Sigmoid colon (tissue), 6 donors: ENCODE measurements at regions not wholly inside any gene's neighbourhood (a gene's known extent, or its start where the extent isn't known, plus 50 kb on each side); places are given as distances from the start of the nearest gene placed in this dataset.

Source experiments
- DNase-seq: peaks from one replicate; pipeline ENCODE4 v3.0.0-alpha.2; 2019
- H3K27ac ChIP-seq, 4 donors: fragments of 200-600 bp; sonication (generic); one replicate each; pipeline ENCODE4 v1.5.1; 2016 to 2019; ENCODE audit warnings: mild to moderate bottlenecking in 1 of 4
- H3K27me3 ChIP-seq, 3 donors: fragments of 200-600 bp; sonication (generic); one replicate each; pipeline ENCODE4 v1.5.1; 2019; ENCODE audit warnings: mild to moderate bottlenecking in 1 of 3
- H3K36me3 ChIP-seq, 4 donors: fragments of 200-600 bp; sonication (generic); one replicate each; pipeline ENCODE4 v1.5.1; 2016 to 2019
- H3K4me1 ChIP-seq, 4 donors: fragments of 200-600 bp; sonication (generic); one replicate each; pipeline ENCODE4 v1.5.1; 2017 to 2019
- H3K4me3 ChIP-seq, 4 donors: fragments of 200-600 bp; sonication (generic); one replicate each; pipeline ENCODE4 v1.5.1; 2017 to 2019; ENCODE audit warnings: mild to moderate bottlenecking in 2 of 4, moderate library complexity in 1 of 4
- H3K9me3 ChIP-seq, 4 donors: fragments of 200-600 bp in 3 of 4; sonication (generic) in 3 of 4; one replicate each; pipeline versions ENCODE4 v1.5.1 to v1.6.1; 2013 to 2019
- EP300 ChIP-seq, 4 donors: sonication (generic); formaldehyde crosslinking; IDR thresholded peaks; one replicate each; pipeline ENCODE4 v1.6.1; 2017; ENCODE audit warnings: antibody characterized with exemption in 4 of 4
- POLR2A ChIP-seq, 2 donors: fragments of 450-650 bp; IDR thresholded peaks; one replicate each; pipeline ENCODE4 v1.6.1; 2016; ENCODE audit warnings: antibody characterized with exemption in 2 of 2, mild to moderate bottlenecking in 2 of 2, moderate library complexity in 2 of 2
- POLR2AphosphoS5 ChIP-seq, 4 donors: sonication (generic); formaldehyde crosslinking; IDR thresholded peaks; one replicate each; pipeline ENCODE4 v1.6.1; 2017; ENCODE audit warnings: antibody characterized with exemption in 4 of 4
- WGBS, 2 donors: extraction: QIAGEN DNeasy Blood & Tissue Kit; methylation state at CpG; one replicate each; pipeline ENCODE4 v1.1.7; 2013; 5-methylcytosine and 5-hydroxymethylcytosine counted together
- intact Hi-C: fragments of 100-400 bp; cut with DNase I; formaldehyde crosslinking; loops from one replicate; pipeline ENCODE4 v1.15.1; 2023
- TF ChIP-seq, protein P1 (sequence below), 4 experiments: fragments of 450-650 bp in 3 of 4; fragments of 200-600 bp in 1 of 4; IDR thresholded peaks; one replicate each; pipeline ENCODE4 v1.5.1; 2016 to 2019; ENCODE audit warnings: antibody characterized with exemption in 4 of 4, mild to moderate bottlenecking in 3 of 4, moderate library complexity in 2 of 4
- donor health status: healthy with polysubstance abuse.
- donor health status: healthy.

DNA sequence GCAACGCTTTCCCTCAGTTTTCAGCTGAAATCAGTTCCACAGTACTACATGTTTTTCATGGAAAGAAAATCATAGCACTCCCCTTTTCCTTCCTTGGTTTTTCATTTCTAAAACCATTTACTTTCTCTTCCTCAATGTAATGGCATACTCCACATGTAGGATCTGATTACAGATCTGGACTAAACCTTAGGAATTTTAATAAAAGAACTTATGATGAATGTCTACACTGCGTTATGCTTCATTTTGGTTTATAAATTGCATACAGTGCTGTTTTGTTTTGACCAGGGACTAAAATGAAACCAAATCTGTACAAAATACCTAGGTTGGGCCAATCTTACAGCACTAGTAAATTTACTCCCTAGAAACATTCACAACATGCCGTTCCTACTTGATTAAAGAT is 589.9 kb downstream of the TBC1D4 start:
- no peaks in the 10 kb centered on the region for H3K27me3 ChIP-seq
- no peak for DNase-seq
- no peaks in the 10 kb centered on the region for H3K4me1 ChIP-seq
- no peak for TF ChIP-seq EP300 (IDR thresholded peaks at IDR 0.05)
- TF ChIP-seq POLR2A (IDR thresholded peaks at IDR 0.05) = no peak
- no peak for TF ChIP-seq POLR2AphosphoS5 (IDR thresholded peaks at IDR 0.05)
- TF ChIP-seq, protein P1, sequence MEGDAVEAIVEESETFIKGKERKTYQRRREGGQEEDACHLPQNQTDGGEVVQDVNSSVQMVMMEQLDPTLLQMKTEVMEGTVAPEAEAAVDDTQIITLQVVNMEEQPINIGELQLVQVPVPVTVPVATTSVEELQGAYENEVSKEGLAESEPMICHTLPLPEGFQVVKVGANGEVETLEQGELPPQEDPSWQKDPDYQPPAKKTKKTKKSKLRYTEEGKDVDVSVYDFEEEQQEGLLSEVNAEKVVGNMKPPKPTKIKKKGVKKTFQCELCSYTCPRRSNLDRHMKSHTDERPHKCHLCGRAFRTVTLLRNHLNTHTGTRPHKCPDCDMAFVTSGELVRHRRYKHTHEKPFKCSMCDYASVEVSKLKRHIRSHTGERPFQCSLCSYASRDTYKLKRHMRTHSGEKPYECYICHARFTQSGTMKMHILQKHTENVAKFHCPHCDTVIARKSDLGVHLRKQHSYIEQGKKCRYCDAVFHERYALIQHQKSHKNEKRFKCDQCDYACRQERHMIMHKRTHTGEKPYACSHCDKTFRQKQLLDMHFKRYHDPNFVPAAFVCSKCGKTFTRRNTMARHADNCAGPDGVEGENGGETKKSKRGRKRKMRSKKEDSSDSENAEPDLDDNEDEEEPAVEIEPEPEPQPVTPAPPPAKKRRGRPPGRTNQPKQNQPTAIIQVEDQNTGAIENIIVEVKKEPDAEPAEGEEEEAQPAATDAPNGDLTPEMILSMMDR (IDR thresholded peaks at IDR 0.05) = no peak
- intact Hi-C loops = no loop called here
- H3K9me3 ChIP-seq = no peaks in the 10 kb centered on the region
- no peak overlapping the region for H3K4me3 ChIP-seq
- whole genome bisulfite sequencing, 2 donors = 63 to 67% methylated on average over 3 of the region's 3 CpGs
- no peaks in the 10 kb centered on the region for H3K36me3 ChIP-seq
- H3K27ac ChIP-seq = no peak overlapping the region

DNA sequence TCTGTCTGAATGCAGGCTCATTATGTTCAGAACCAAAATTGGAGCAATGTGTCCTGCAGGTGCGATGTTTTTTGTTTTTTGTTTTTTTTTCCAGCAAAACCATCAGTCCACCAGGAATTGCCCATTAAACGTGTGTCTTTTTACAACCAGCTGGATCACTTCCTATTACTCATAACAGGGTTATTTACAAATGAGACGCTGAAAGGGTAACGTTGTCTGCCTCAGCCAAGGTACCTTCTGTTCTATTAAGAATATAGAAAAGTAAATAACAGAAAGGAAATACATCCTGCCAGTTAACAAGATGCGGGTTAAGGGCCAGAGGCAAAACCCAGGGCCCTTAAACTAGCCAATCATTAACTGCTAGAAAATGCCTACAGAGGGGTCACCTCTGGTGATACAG is 590.4 kb downstream of the TBC1D4 start:
- Histone ChIP-seq H3K9me3 (no peaks in the 10 kb centered on the region), H3K27me3 (no peaks in the 10 kb centered on the region), H3K4me1 (no peaks in the 10 kb centered on the region), H3K4me3 (no peak overlapping the region), H3K27ac (no peak overlapping the region), H3K36me3 (no peaks in the 10 kb centered on the region)
- WGBS, 2 donors = 14 to 54% methylated on average over 5 of the region's 5 CpGs
- intact Hi-C loops = no loop called here
- DNase-seq = no peak
- TF ChIP-seq, protein P1 (IDR thresholded peaks at IDR 0.05) = no peak
- TF ChIP-seq POLR2A (IDR thresholded peaks at IDR 0.05) (no peak), EP300 (IDR thresholded peaks at IDR 0.05) (no peak), POLR2AphosphoS5 (IDR thresholded peaks at IDR 0.05) (no peak)

DNA sequence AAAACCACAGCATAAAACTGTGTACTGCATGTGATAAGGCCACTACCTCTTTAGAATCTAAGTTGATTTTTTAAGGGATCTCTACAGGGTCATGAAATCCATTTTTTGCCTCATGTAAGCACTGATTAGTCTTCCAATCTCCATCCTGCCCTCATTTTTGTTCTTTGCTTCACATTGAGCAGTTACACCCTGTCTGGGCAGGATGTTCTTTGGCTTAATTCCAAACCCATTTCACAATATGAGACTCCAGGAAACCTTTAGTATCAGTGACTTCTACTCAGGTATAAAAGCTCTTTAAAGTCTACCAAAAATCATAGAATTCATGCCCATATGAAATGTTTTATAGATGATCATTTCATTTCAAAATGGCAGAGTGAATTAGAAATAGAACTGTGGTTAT is 592.6 kb downstream of the TBC1D4 start:
- no peak for TF ChIP-seq POLR2A (IDR thresholded peaks at IDR 0.05)
- no peak for TF ChIP-seq POLR2AphosphoS5 (IDR thresholded peaks at IDR 0.05)
- TF ChIP-seq EP300 (IDR thresholded peaks at IDR 0.05) = no peak
- TF ChIP-seq, protein P1 (IDR thresholded peaks at IDR 0.05) = no peak
- no peak overlapping the region for H3K4me3 ChIP-seq
- H3K27ac ChIP-seq = no peak overlapping the region
- H3K27me3 ChIP-seq = no peaks in the 10 kb centered on the region
- H3K4me1 ChIP-seq = no peaks in the 10 kb centered on the region
- H3K36me3 ChIP-seq = no peaks in the 10 kb centered on the region
- no peaks in the 10 kb centered on the region for H3K9me3 ChIP-seq
- intact Hi-C loops = no loop called here
- DNase-seq = no peak

DNA sequence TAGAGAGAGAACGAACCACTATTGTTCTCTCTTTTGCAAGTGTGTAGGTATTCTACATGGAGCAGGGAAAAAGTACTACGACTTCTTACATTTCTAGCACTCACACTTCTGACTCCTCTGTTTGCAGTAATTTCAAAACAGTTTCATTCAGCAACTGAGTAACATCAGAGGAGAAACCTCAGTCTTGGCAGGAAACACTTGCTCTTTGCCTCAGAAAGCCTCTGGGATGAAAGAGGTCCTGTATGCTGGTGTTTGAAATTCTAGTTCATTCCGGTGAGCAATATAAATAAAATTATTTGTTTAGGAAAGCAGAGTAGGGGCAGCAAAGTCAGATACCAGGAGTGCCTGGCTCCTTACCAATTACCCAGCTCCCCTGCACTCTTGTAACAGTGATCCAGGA is 595.5 kb downstream of the TBC1D4 start:
- Histone ChIP-seq H3K27ac (no peak overlapping the region), H3K27me3 (no peaks in the 10 kb centered on the region), H3K4me1 (no peaks in the 10 kb centered on the region), H3K4me3 (no peak overlapping the region), H3K36me3 (no peaks in the 10 kb centered on the region), H3K9me3 (no peaks in the 10 kb centered on the region)
- intact Hi-C loops = no loop called here
- 46 to 68% methylated on average over 3 of the region's 3 CpGs for WGBS, 2 donors
- DNase-seq = no peak
- TF ChIP-seq POLR2A (IDR thresholded peaks at IDR 0.05) = no peak
- TF ChIP-seq EP300 (IDR thresholded peaks at IDR 0.05) = no peak
- TF ChIP-seq POLR2AphosphoS5 (IDR thresholded peaks at IDR 0.05) = no peak
- TF ChIP-seq, protein P1 (IDR thresholded peaks at IDR 0.05) = no peak

DNA sequence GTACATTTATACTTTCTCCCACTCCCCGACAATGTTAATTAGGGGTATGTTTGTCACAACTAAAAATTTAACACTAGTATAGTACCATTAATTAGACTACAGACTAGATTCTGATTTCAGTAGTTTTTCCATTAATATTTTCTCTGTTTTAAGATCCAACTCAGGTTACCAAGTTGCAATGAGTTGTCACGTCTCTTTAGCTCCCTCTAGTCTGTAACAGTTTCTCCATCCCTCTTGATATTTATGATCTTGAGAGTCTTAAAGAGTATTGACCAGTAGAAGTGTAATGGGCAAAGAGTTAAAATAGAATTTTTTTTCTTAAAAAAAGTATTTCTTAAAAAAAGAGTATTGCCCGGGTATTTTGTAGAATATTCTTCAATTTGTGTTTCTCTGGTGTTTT is 598.1 kb downstream of the TBC1D4 start:
- no peak for DNase-seq
- WGBS, 2 donors = 68 to 85% methylated on average over 3 of the region's 3 CpGs

More for the DNA sequence above, 598.1 kb downstream of the TBC1D4 start:
- no peak overlapping the region for H3K27ac ChIP-seq
- no peak overlapping the region for H3K4me3 ChIP-seq
- TF ChIP-seq, protein P1 (IDR thresholded peaks at IDR 0.05) = no peak
- no peak for TF ChIP-seq POLR2A (IDR thresholded peaks at IDR 0.05)
- TF ChIP-seq EP300 (IDR thresholded peaks at IDR 0.05) = no peak
- no peaks in the 10 kb centered on the region for H3K27me3 ChIP-seq
- no peaks in the 10 kb centered on the region for H3K4me1 ChIP-seq
- intact Hi-C loops = no loop called here
- H3K36me3 ChIP-seq = no peaks in the 10 kb centered on the region
- H3K9me3 ChIP-seq = peaks cover 0 to 4% (median 0%) of the 10 kb centered on the region in 4 donors
